GM21576 (cell line): ENCODE measurements at regions not wholly inside any gene's neighbourhood (a gene's known extent, or its start where the extent isn't known, plus 50 kb on each side); places are given as distances from the start of the nearest gene placed in this dataset.
"Not testable (repeated sequence)": the region's sequence is repeated elsewhere in the genome, so short reads cannot be mapped to it uniquely, and the experiment has no call there.

Source experiments
- ATAC-seq: cut with Tn5 transposase; IDR thresholded peaks from one replicate; pipeline ENCODE4 v1.9.1; 2021; ENCODE audit warnings: mild to moderate bottlenecking, moderate library complexity; ENCODE audit not compliant: unreplicated experiment

DNA sequence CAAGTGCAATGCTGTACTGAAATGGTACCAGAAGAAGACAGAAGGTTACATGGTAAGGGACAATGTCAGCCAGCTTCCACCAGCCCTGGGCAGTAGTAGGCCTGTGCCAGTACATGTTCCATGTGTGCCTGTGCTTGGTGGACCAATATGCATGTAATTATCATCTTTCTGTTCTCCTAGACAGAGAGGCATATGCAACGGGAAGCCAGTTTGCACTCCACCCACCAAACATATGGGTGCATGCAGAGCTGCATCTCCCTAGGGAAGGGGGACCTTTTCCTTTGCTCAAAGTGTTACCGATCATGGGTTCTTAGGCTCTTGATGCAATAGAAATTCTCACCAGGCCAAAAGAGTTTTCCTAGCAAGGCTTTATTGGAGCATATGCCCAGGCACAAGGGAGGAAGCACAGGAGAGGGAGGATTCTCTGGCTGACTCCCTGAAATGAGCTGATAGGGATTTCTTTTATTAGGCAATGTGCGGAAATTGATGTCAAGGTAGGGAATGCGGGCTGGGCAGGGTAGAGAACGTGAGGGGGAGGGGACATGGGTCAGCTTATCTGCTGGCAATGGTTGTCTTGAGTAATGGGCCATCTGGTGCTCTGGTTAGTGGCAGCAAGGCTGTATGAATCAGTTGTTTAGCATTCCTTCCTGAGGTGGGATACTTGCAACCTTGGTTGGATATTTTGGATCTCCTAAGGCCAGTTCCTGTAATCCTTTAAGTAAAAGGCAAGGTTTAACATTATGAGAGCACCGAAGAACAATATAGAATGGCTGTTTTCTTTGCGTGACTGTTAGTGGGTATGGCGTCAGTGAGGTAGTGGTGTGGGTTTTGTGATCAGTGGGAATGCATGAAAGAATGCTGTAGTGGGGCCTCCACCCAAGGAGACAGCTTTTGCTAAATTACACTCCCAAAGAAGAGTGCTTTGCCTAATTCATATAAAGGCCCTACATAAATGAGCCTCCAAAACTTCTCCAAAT, 102.5 kb downstream of the CDRT15L2 start:
- ATAC-seq = not testable (repeated sequence)

DNA sequence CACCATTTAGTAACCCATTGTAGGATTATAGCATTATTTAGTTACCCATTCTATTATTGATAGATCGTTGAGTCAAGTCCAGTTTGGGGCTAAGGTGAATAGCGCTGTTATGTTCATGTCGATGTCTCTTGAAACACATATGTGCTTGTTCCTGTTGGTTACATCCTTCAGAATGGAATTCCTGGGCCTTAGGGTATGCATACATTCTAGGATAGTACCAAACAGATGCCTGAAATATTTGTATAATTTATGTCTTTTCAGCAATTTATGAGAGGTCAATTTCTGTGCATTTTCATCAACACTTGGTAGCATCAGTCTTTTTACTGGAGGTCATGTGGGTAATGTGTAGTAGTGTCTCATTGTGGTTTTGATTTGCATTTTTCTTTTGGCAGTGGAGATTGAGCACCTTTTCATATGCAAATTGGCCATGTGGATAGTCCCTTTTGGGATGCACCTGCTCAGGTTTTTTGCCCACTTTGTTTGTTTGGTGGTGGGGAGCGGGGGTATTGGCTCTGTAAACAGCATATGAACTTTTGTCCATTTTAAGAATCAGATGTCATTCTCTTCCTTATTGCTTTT, 104.2 kb downstream of the CDRT15L2 start:
- not testable (repeated sequence) for ATAC-seq

DNA sequence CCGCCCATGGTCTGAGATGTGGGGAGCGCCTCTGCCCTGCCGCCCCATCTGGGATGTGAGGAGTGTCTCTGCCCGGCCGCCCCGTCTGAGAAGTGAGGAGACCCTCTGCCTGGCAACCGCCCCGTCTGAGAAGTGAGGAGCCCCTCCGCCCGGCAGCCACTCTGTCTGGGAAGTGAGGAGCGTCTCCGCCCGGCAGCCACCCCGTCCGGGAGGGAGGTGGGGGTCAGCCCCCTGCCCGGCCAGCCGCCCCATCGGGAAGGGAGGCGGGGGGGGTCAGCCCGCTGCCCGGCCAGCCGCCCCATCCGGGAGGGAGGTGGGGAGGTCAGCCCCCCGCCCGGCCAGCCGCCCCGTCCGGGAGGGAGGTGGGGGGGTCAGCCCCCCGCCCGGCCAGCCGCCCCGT, 105.5 kb downstream of the CDRT15L2 start:
- ATAC-seq = not testable (repeated sequence)

- ATAC-seq = not testable (repeated sequence)
These were observed 108.1 kb downstream of the CDRT15L2 start for GRCh38 chr17:20687584-20687983.

- ATAC-seq = not testable (repeated sequence)
These were observed 109.7 kb downstream of the CDRT15L2 start for GRCh38 chr17:20689170-20689749.

DNA sequence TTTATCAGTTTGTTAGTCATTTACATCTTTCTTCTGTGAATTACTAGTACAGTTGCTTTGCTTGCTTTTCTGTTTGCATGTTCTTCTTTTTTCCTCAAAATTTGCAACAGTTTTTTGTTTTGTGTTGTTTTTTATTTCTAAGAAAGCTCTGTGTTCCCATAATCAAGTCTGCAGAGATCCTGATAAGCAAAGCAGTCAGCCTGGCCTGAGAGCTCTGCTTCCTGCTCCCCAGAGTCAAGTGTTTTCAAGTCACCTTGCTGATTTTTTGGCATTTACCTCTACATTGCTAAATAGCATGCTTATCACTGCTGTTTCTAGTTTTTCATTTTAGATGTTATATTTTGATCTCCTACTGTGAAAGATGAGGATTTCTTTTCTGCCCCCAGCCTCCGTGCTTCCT, 113.2 kb downstream of the CDRT15L2 start:
- not testable (repeated sequence) for ATAC-seq

GRCh38 chr17:20695871-20696270, 116.3 kb downstream of the CDRT15L2 start:
- ATAC-seq = not testable (repeated sequence)

DNA sequence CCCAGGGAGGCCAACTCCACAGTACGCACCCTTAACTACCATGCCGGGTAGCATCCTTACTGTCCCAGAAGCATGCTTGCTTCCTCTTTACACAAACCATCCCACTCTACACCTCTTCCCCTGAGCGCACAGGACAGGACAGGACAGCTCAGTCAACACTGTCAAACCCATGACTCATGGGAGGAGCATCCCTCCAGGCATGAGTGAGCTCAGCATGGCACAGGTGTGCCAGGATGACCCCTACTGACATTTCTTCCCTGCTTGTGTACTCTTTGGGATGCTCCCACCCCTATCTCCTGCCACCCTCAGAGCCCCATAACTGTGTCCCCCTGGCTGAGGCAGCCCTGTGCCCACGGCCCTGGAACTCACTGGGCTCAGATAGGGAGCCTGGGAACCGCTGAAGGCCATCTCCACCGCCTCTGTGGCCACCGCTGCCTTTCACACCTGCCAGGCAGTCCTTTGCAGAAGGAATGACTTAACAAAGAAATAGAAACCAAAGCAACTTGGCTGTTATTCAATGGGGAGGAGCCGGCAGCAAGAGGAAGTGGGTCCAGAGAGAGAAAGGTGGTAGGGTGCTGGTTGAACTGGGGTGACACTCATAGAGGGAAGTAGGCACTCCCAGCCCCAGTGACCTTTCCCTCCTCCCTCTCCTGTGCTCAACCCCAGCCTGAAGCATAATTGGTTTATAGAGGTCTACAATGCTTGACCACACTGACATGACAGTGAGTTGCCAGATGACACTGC, 119.1 kb downstream of the CDRT15L2 start:
- ATAC-seq = peak; percentile 89

DNA sequence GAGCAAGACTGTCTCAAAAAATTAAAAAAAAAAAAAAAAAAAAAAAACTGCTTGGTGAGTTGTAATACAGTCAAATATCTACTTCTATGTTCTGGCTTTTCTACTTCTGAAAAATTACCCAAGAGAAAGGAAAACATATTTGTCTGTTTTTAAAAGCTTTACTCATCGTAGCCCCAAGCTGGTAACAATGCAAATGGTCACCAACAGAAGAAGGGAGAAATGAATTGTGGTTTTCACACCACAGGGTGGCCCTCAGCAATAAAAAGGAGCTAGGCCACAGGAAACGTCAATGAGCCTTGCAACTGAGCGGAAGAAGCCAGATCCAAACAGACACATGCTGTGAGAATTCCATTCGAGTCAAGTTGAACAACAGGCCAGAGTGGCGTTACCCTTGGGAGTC, 121.0 kb downstream of the CDRT15L2 start:
- not testable (repeated sequence) for ATAC-seq

DNA sequence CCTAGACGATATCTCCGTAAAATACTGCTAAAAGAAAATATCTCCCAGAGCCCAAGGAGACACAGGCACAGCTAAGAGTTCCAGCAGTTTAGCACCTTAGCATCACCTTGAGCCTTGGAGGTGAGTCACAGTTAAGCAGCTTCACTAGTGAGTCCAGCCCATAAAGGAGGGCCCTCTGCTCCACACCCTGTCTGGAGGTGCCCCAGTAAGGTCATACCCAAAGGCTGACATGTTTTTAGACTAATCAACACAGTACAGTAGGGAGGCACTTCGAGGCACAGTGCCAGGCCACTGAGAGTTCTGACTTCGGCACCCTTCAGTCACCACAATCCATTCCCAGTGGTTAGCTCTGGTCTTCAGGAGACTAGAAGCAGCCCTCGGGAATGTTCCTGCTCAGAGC, 121.8 kb downstream of the CDRT15L2 start:
- ATAC-seq = not testable (repeated sequence)

GRCh38 chr17:20702692-20703091, 123.2 kb downstream of the CDRT15L2 start:
- ATAC-seq = no peak

- no peak for ATAC-seq
These were observed 124.3 kb downstream of the CDRT15L2 start for GRCh38 chr17:20703781-20704180.

GRCh38 chr17:20705186-20705585, 125.7 kb downstream of the CDRT15L2 start:
- ATAC-seq = not testable (repeated sequence)

DNA sequence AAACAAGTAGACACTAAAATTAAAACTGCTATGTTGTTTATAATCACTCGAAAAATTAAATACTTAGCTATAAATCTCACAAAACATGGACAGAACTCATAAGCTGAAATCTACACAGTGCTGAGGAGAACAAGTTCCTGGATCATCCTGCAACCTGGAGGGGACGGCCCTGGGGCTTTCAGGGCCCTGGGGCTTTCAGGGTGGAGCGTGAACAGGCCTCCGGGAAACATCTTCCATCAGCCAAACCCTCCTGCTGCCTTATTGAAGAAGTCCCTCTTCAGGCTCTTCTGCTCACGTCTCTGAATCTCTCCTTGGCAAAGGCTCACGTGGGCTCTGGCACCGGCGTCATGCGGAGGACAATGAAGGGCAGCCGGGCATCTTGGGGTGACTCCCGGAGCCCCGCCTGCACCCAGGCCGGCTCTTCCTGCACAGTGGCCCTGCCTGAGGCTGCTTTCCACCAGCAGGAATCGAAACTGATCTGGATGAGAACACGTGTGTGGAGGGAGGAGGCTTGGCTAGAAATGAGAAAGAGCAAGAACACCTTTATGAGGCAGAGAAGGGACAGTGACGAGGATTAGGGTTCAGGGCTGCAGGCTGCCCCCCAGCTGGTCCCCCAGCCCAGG, 127.3 kb downstream of the CDRT15L2 start:
- no peak for ATAC-seq

DNA sequence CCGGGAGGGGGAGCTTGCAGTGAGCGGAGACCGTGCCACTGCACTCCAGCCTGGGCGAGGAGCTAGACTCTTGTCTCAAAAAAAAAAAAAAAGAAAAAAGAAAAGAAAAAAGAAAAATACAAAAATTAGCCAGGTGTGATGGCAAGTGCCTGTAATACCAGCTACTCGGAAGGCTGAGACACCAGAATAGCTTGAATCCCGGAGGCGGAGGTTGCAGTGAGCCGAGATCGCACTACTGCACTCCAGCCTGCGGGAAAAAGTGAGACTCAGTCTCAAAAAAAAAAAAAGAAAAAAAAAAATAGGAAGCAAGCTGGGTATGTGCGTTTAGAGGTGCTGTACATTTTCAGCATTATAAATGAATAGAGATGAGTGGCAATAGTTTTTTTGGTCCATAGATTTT, 129.3 kb downstream of the CDRT15L2 start:
- not testable (repeated sequence) for ATAC-seq

- ATAC-seq = not testable (repeated sequence)
These were observed 137.0 kb downstream of the CDRT15L2 start for GRCh38 chr17:20716481-20716880.

GRCh38 chr17:20721171-20721570, 141.6 kb downstream of the CDRT15L2 start:
- no peak for ATAC-seq

- ATAC-seq = not testable (repeated sequence)
These were observed 144.9 kb downstream of the CDRT15L2 start for GRCh38 chr17:20724391-20724790.

GRCh38 chr17:20727201-20727600, 147.7 kb downstream of the CDRT15L2 start:
- not testable (repeated sequence) for ATAC-seq

DNA sequence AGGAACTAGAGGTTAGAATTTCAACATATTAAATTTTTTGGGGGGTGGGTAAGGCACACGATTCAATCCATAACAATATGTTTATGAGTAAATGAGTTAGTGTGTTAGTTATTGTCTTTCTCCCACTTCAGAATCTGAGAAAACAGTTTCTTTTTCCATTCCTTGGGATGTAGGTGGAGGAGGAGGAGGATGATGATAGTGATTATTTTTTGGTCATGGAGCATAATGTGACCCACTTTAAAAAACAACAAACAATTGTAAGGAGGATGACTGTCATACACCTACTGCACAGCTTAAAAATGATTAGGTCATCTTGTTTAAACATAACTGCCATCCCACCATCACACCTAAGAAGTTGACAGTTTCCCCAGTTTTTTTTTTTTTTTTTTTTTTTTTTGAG, 148.7 kb downstream of the CDRT15L2 start:
- ATAC-seq = no peak
